ENCODE measurements at regions not wholly inside any gene's neighbourhood (a gene's known extent, or its start where the extent isn't known, plus 50 kb on each side); places are given as distances from the start of the nearest gene placed in this dataset.

DNA sequence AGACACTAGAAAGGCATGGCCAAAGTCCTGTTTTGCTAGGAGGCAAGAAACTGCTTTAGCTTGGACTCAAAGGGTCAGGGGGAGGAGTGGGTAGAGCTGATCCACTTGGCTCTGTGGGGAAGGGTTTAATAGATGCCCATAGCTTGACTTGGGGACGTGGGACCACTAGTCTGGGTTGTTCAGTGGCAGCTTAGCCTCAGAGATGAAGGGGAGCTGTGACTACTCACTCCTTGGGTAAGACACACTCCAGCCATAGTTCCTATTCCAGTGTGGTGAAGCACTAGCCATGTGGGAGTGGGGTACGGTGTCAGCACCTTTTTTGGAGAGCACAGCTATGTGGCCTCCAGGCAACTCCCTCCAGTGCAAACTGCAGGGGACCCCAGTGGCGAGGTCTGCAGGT lies 257.3 kb downstream of the TMEM121 start:
- TF ChIP-seq FOXM1 (IDR thresholded peaks at IDR 0.05; ENCODE audit: borderline replicate concordance, low read depth) (no peak), EP300 (IDR thresholded peaks at IDR 0.05; ENCODE audit: borderline replicate concordance) (no peak)
